HG02623 (cell line): ENCODE measurements at regions not wholly inside any gene's neighbourhood (a gene's known extent, or its start where the extent isn't known, plus 50 kb on each side); places are given as distances from the start of the nearest gene placed in this dataset.

Experiments used
- ATAC-seq: cut with Tn5 transposase; IDR thresholded peaks from one replicate; pipeline ENCODE4 v1.9.1; 2021; ENCODE audit warnings: moderate library complexity; ENCODE audit not compliant: unreplicated experiment

- no peak for ATAC-seq
These were observed 91.2 kb upstream of the CNOT2 start for GRCh38 chr12:70151993-70152392.

GRCh38 chr12:70154087-70154638 is 89.1 kb upstream of the CNOT2 start:
- no peak for ATAC-seq

- ATAC-seq, result no peak
These were observed 88.2 kb upstream of the CNOT2 start for GRCh38 chr12:70154960-70155589.

- no peak for ATAC-seq
These were observed 86.1 kb upstream of the CNOT2 start for GRCh38 chr12:70157099-70157498.

- no peak for ATAC-seq
These were observed 77.8 kb upstream of the CNOT2 start for GRCh38 chr12:70165450-70165849.

GRCh38 chr12:70176290-70176689 is 66.9 kb upstream of the CNOT2 start:
- ATAC-seq, result no peak

GRCh38 chr12:70177631-70178030 is 65.6 kb upstream of the CNOT2 start:
- no peak for ATAC-seq

- ATAC-seq, result no peak
These were observed 65.2 kb upstream of the CNOT2 start for GRCh38 chr12:70178038-70178437.

- no peak for ATAC-seq
These were observed 63.1 kb upstream of the CNOT2 start for GRCh38 chr12:70180130-70180529.

- ATAC-seq, result no peak
These were observed 57.9 kb upstream of the CNOT2 start for GRCh38 chr12:70185301-70185700.

GRCh38 chr12:70186436-70186835 is 56.8 kb upstream of the CNOT2 start:
- no peak for ATAC-seq

GRCh38 chr12:70190262-70191010 is 52.8 kb upstream of the CNOT2 start:
- ATAC-seq, result no peak
